ENCODE measurements at regions not wholly inside any gene's neighbourhood (a gene's known extent, or its start where the extent isn't known, plus 50 kb on each side); places are given as distances from the start of the nearest gene placed in this dataset.

DNA sequence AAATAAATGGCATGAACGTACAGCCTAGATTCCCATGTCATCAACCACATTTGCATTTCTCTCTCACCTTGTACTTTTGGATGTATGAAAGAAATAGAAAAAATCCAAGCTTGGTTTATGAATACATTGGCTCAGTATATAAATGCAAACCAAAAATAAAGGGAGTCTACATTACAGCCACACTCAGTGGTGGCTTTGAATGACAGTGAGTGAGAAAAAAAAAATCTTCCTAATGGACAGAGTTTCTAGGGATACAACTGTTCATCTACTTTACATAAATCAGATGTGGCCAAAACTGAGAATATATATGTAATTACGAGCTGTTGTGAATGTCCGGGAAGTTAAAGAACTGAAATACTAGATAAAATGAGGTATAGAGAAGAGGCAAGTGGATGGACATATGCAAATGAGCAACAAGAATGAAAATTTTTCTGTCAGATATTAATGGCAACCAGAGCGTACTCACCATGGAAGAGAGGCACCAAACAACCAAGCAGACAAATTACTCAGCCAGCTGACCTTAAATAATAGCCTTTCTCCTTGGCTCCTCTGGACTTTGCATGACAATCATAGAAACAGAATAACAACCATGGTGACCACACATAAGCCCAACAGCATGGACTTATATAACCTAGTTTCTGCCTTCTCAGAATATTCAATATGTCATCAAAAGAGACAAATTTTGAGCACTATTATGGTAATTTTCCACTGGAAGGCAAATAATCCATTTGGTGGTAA lies 1305.8 kb downstream of the OTOL1 start:
- Histone ChIP-seq H3K36me3 (replicated peaks in 1 of 2; ENCODE audit: control insufficient read depth in 1 of 2, insufficient read depth in 2 of 2, low read length in 2 of 2) (no peaks in the 10 kb centered on the region), H3K9ac (ENCODE audit: insufficient read depth, low read depth, low read length) (no peak overlapping the region), H3K27ac (ENCODE audit: extremely low read length, insufficient read depth, low read length) (no peak overlapping the region), H2AFZ (ENCODE audit: low read length) (no peak overlapping the region), H3K4me3 (replicated peaks in 1 of 3; ENCODE audit: insufficient read depth in 1 of 3, low read depth in 2 of 3, low read length in 3 of 3) (no peak overlapping the region), H3K79me2 (ENCODE audit: insufficient read depth, low read length) (no peaks in the 10 kb centered on the region), H3K4me1 (ENCODE audit: insufficient read depth, low read length) (no peaks in the 10 kb centered on the region), H3K27me3 (ENCODE audit: control insufficient read depth in 1 of 2, insufficient read depth in 2 of 2, low read length in 2 of 2) (no peaks in the 10 kb centered on the region), H4K20me1 (ENCODE audit: insufficient read depth, low read length) (no peaks in the 10 kb centered on the region), H3K9me3 (ENCODE audit: low read length) (no peaks in the 10 kb centered on the region), H3K4me2 (ENCODE audit: low read depth, low read length) (no peak overlapping the region)
- TF ChIP-seq GZF1 (CRISPR knock-in tag; IDR thresholded peaks at IDR 0.05) (no peak), SOX5 (CRISPR knock-in tag; IDR thresholded peaks at IDR 0.05; ENCODE audit: borderline replicate concordance) (no peak), ZIK1 (CRISPR knock-in tag; IDR thresholded peaks at IDR 0.05; ENCODE audit: borderline replicate concordance, low read depth) (no peak), ARNTL (CRISPR knock-in tag; IDR thresholded peaks at IDR 0.05) (no peak), RFX3 (CRISPR knock-in tag; IDR thresholded peaks at IDR 0.05) (no peak), HMG20B (CRISPR knock-in tag; conservative IDR thresholded peaks at IDR 0.05) (no peak), HNRNPH1 (optimal IDR thresholded peaks at IDR 0.05; ENCODE audit: low read depth, low read length) (no peak), SNAI1 (CRISPR knock-in tag; IDR thresholded peaks at IDR 0.05; ENCODE audit: borderline replicate concordance) (no peak), ZNF335 (CRISPR knock-in tag; IDR thresholded peaks at IDR 0.05) (no peak), TOPORS (CRISPR knock-in tag; IDR thresholded peaks at IDR 0.05) (no peak)
- TF ChIP-seq, protein P1, sequence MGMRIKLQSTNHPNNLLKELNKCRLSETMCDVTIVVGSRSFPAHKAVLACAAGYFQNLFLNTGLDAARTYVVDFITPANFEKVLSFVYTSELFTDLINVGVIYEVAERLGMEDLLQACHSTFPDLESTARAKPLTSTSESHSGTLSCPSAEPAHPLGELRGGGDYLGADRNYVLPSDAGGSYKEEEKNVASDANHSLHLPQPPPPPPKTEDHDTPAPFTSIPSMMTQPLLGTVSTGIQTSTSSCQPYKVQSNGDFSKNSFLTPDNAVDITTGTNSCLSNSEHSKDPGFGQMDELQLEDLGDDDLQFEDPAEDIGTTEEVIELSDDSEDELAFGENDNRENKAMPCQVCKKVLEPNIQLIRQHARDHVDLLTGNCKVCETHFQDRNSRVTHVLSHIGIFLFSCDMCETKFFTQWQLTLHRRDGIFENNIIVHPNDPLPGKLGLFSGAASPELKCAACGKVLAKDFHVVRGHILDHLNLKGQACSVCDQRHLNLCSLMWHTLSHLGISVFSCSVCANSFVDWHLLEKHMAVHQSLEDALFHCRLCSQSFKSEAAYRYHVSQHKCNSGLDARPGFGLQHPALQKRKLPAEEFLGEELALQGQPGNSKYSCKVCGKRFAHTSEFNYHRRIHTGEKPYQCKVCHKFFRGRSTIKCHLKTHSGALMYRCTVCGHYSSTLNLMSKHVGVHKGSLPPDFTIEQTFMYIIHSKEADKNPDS (CRISPR knock-in tag; IDR thresholded peaks at IDR 0.05) = no peak
- TF ChIP-seq, protein P2, sequence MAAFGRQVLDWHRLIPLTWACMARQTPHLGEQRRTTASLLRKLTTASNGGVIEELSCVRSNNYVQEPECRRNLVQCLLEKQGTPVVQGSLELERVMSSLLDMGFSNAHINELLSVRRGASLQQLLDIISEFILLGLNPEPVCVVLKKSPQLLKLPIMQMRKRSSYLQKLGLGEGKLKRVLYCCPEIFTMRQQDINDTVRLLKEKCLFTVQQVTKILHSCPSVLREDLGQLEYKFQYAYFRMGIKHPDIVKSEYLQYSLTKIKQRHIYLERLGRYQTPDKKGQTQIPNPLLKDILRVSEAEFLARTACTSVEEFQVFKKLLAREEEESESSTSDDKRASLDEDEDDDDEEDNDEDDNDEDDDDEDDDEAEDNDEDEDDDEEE (CRISPR knock-in tag; IDR thresholded peaks at IDR 0.05) = no peak
- TF ChIP-seq, protein P3, sequence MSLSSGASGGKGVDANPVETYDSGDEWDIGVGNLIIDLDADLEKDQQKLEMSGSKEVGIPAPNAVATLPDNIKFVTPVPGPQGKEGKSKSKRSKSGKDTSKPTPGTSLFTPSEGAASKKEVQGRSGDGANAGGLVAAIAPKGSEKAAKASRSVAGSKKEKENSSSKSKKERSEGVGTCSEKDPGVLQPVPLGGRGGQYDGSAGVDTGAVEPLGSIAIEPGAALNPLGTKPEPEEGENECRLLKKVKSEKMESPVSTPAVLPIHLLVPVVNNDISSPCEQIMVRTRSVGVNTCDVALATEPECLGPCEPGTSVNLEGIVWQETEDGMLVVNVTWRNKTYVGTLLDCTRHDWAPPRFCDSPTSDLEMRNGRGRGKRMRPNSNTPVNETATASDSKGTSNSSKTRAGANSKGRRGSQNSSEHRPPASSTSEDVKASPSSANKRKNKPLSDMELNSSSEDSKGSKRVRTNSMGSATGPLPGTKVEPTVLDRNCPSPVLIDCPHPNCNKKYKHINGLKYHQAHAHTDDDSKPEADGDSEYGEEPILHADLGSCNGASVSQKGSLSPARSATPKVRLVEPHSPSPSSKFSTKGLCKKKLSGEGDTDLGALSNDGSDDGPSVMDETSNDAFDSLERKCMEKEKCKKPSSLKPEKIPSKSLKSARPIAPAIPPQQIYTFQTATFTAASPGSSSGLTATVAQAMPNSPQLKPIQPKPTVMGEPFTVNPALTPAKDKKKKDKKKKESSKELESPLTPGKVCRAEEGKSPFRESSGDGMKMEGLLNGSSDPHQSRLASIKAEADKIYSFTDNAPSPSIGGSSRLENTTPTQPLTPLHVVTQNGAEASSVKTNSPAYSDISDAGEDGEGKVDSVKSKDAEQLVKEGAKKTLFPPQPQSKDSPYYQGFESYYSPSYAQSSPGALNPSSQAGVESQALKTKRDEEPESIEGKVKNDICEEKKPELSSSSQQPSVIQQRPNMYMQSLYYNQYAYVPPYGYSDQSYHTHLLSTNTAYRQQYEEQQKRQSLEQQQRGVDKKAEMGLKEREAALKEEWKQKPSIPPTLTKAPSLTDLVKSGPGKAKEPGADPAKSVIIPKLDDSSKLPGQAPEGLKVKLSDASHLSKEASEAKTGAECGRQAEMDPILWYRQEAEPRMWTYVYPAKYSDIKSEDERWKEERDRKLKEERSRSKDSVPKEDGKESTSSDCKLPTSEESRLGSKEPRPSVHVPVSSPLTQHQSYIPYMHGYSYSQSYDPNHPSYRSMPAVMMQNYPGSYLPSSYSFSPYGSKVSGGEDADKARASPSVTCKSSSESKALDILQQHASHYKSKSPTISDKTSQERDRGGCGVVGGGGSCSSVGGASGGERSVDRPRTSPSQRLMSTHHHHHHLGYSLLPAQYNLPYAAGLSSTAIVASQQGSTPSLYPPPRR (CRISPR knock-in tag; IDR thresholded peaks at IDR 0.05; ENCODE audit: borderline replicate concordance) = no peak
- TF ChIP-seq, protein P4, sequence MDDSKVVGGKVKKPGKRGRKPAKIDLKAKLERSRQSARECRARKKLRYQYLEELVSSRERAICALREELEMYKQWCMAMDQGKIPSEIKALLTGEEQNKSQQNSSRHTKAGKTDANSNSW (CRISPR knock-in tag; IDR thresholded peaks at IDR 0.05; ENCODE audit: borderline replicate concordance) = no peak
- TF ChIP-seq, protein P5, sequence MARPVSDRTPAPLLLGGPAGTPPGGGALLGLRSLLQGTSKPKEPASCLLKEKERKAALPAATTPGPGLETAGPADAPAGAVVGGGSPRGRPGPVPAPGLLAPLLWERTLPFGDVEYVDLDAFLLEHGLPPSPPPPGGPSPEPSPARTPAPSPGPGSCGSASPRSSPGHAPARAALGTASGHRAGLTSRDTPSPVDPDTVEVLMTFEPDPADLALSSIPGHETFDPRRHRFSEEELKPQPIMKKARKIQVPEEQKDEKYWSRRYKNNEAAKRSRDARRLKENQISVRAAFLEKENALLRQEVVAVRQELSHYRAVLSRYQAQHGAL (CRISPR knock-in tag; IDR thresholded peaks at IDR 0.05; ENCODE audit: not compliant biosample characterization) = no peak
- 6% methylated on average over 4 of the region's 4 CpGs for WGBS (ENCODE audit: low lambda C conversion rate)
- ATAC-seq (no peak), DNase-seq (ENCODE audit: low spot score) (no peak), FAIRE-seq (no peak)
- in situ Hi-C loops (cut with HindIII; ENCODE audit: extremely low pct_ligation_motif_present, low pct_unique_long_range_greater_than_20kb) (no loop called here), intact Hi-C loops (cut with micrococcal nuclease; ENCODE audit: unreplicated experiment) (no loop called here)
- CTCF ChIA-PET (ENCODE audit: low intra/inter-chr PET ratio, low total read pairs) = no interaction called here
- BruUV-seq (replicated peaks) = no TSS peak
- POLR2A ChIA-PET = no interaction called here

Measured in HepG2 (cell line).